ENCODE measurements at regions not wholly inside any gene's neighbourhood (a gene's known extent, or its start where the extent isn't known, plus 50 kb on each side); places are given as distances from the start of the nearest gene placed in this dataset.

GRCh38 chr10:36583690-36584089 is 541.7 kb upstream of the ANKRD30A start:
- Histone ChIP-seq H3K27ac (ENCODE audit: insufficient read depth, low read length) (no peak overlapping the region), H3K79me2 (ENCODE audit: control insufficient read depth, insufficient read depth, low read length) (no peaks in the 10 kb centered on the region), H3K27me3 (ENCODE audit: control insufficient read depth, insufficient read depth, low read length) (no peaks in the 10 kb centered on the region), H3K4me2 (ENCODE audit: extremely low read depth, insufficient read depth, low read length) (no peak overlapping the region), H3K9ac (ENCODE audit: insufficient read depth, low read length) (no peak overlapping the region), H3K9me3 (ENCODE audit: control insufficient read depth, insufficient read depth, low read depth, low read length) (no peaks in the 10 kb centered on the region), H2AFZ (ENCODE audit: low read length) (no peak overlapping the region), H4K20me1 (ENCODE audit: control insufficient read depth, extremely low read depth, insufficient read depth, low read length) (no peaks in the 10 kb centered on the region), H3K4me3 (replicated peaks in 1 of 4; ENCODE audit: control extremely low read depth in 1 of 4, insufficient read depth in 1 of 4, low read depth in 3 of 4, low read length in 4 of 4) (no peak overlapping the region), H3K36me3 (ENCODE audit: control insufficient read depth, insufficient read depth, low read length) (no peaks in the 10 kb centered on the region), H3K4me1 (ENCODE audit: control insufficient read depth, extremely low read depth, insufficient read depth, low read length) (no peaks in the 10 kb centered on the region)
- DNase-seq (ENCODE audit: low read depth in 2 of 2), result no peak
- no peak for TF ChIP-seq EZH2 (IDR thresholded peaks at IDR 0.05; ENCODE audit: low read length, missing control alignments)
- TF ChIP-seq CTCF (conservative IDR thresholded peaks at IDR 0.05 in 1 of 2, IDR thresholded peaks at IDR 0.05 in 1 of 2; ENCODE audit: low read depth in 1 of 2, low read length in 2 of 2), result no peak

- Histone ChIP-seq H3K4me1 (ENCODE audit: control insufficient read depth, extremely low read depth, insufficient read depth, low read length) (no peaks in the 10 kb centered on the region), H2AFZ (ENCODE audit: low read length) (no peak overlapping the region)
Observed at GRCh38 chr10:36581237-36581636, 544.2 kb upstream of the ANKRD30A start.

DNA sequence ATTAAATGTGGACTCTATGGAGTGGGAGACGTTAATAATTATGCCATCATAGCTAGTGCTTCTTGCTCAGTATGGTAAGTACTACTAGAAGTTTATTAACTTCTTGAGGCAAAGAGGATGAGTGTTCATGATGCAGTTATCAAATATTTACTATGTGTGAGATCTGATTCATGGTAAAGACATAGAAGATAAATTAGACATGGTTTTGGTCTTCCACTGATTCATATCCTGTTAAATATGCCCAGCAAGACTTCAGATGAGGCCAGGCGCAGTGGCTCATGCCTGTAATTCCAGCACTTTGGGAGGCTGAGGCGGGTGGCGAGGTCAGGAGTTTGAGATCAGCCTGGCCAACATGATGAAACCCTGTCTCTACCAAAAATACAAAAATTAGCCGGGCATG is 547.1 kb upstream of the ANKRD30A start:
- no peaks in the 10 kb centered on the region for H3K79me2 ChIP-seq (ENCODE audit: control insufficient read depth, insufficient read depth, low read length)
- no peaks in the 10 kb centered on the region for H3K27me3 ChIP-seq (ENCODE audit: control insufficient read depth, insufficient read depth, low read length)
- TF ChIP-seq EZH2 (IDR thresholded peaks at IDR 0.05; ENCODE audit: low read length, missing control alignments) (no peak), CTCF (conservative IDR thresholded peaks at IDR 0.05 in 1 of 2, IDR thresholded peaks at IDR 0.05 in 1 of 2; ENCODE audit: low read depth in 1 of 2, low read length in 2 of 2) (no peak)
- no peak overlapping the region for H3K27ac ChIP-seq (ENCODE audit: insufficient read depth, low read length)
- H3K9me3 ChIP-seq (ENCODE audit: control insufficient read depth, insufficient read depth, low read depth, low read length), result no peaks in the 10 kb centered on the region
- H3K4me2 ChIP-seq (ENCODE audit: extremely low read depth, insufficient read depth, low read length), result no peak overlapping the region
- H3K4me1 ChIP-seq (ENCODE audit: control insufficient read depth, extremely low read depth, insufficient read depth, low read length), result no peaks in the 10 kb centered on the region
- H4K20me1 ChIP-seq (ENCODE audit: control insufficient read depth, extremely low read depth, insufficient read depth, low read length), result no peaks in the 10 kb centered on the region
- peak; percentile 8 to 79 for DNase-seq (ENCODE audit: low read depth in 2 of 2)
- H2AFZ ChIP-seq (ENCODE audit: low read length), result no peak overlapping the region
- H3K36me3 ChIP-seq (ENCODE audit: control insufficient read depth, insufficient read depth, low read length), result no peaks in the 10 kb centered on the region
- H3K9ac ChIP-seq (ENCODE audit: insufficient read depth, low read length), result no peak overlapping the region
- H3K4me3 ChIP-seq (replicated peaks in 1 of 4; ENCODE audit: control extremely low read depth in 1 of 4, insufficient read depth in 1 of 4, low read depth in 3 of 4, low read length in 4 of 4), result no peak overlapping the region

More at GRCh38 chr10:36581237-36581636, 544.2 kb upstream of the ANKRD30A start:
- TF ChIP-seq EZH2 (IDR thresholded peaks at IDR 0.05; ENCODE audit: low read length, missing control alignments), result no peak
- no peak for TF ChIP-seq CTCF (conservative IDR thresholded peaks at IDR 0.05 in 1 of 2, IDR thresholded peaks at IDR 0.05 in 1 of 2; ENCODE audit: low read depth in 1 of 2, low read length in 2 of 2)
- Histone ChIP-seq H3K9ac (ENCODE audit: insufficient read depth, low read length) (no peak overlapping the region), H3K79me2 (ENCODE audit: control insufficient read depth, insufficient read depth, low read length) (no peaks in the 10 kb centered on the region), H3K36me3 (ENCODE audit: control insufficient read depth, insufficient read depth, low read length) (no peaks in the 10 kb centered on the region), H3K4me3 (replicated peaks in 1 of 4; ENCODE audit: control extremely low read depth in 1 of 4, insufficient read depth in 1 of 4, low read depth in 3 of 4, low read length in 4 of 4) (no peak overlapping the region), H3K9me3 (ENCODE audit: control insufficient read depth, insufficient read depth, low read depth, low read length) (no peaks in the 10 kb centered on the region), H3K4me2 (ENCODE audit: extremely low read depth, insufficient read depth, low read length) (no peak overlapping the region), H3K27me3 (ENCODE audit: control insufficient read depth, insufficient read depth, low read length) (no peaks in the 10 kb centered on the region), H4K20me1 (ENCODE audit: control insufficient read depth, extremely low read depth, insufficient read depth, low read length) (no peaks in the 10 kb centered on the region), H3K27ac (ENCODE audit: insufficient read depth, low read length) (no peak overlapping the region)
- DNase-seq (ENCODE audit: low read depth in 2 of 2), result no peak

Data from fibroblast of lung (primary cell).